DOHH2 (cell line): ENCODE measurements at regions not wholly inside any gene's neighbourhood (a gene's known extent, or its start where the extent isn't known, plus 50 kb on each side); places are given as distances from the start of the nearest gene placed in this dataset.
"Not testable (repeated sequence)": the region's sequence is repeated elsewhere in the genome, so short reads cannot be mapped to it uniquely, and the experiment has no call there.

Source experiments
- H3F3A ChIP-seq: fragments of 200-600 bp; sonication (generic), shearing (Covaris generic); 2 replicates; pipeline ENCODE4 v1.6.0; 2016; ENCODE audit warnings: antibody characterized with exemption, mild to moderate bottlenecking; ENCODE audit not compliant: control insufficient read depth, insufficient read depth
- H3K27ac ChIP-seq: fragments of 200-600 bp; sonication (generic); 2 replicates; pipeline ENCODE4 v1.5.1; 2014; ENCODE audit warnings: low read depth, mild to moderate bottlenecking, low read length, moderate library complexity
- H3K27me3 ChIP-seq: fragments of 200-600 bp; sonication (generic); 2 replicates; pipeline ENCODE4 v1.6.1; 2014; ENCODE audit warnings: mild to moderate bottlenecking, low read length, mixed read lengths; ENCODE audit not compliant: control insufficient read depth
- H3K36me3 ChIP-seq: fragments of 200-600 bp; sonication (generic); 2 replicates; pipeline ENCODE4 v1.6.1; 2014; ENCODE audit warnings: mild to moderate bottlenecking, low read length, moderate library complexity, mixed read lengths; ENCODE audit not compliant: control insufficient read depth
- H3K4me1 ChIP-seq: fragments of 200-600 bp; sonication (generic); 2 replicates; pipeline ENCODE4 v1.6.1; 2014; ENCODE audit warnings: mild to moderate bottlenecking, low read length, mixed read lengths; ENCODE audit not compliant: control insufficient read depth
- H3K4me2 ChIP-seq: fragments of 200-600 bp; sonication (generic); 2 replicates; pipeline ENCODE4 v1.6.0; 2014; ENCODE audit warnings: mild to moderate bottlenecking, low read length, moderate library complexity
- H3K4me3 ChIP-seq: fragments of 200-600 bp; sonication (generic); 2 replicates; pipeline ENCODE4 v1.5.1; 2014; ENCODE audit warnings: mild to moderate bottlenecking, low read length, mixed read lengths
- H3K79me2 ChIP-seq: fragments of 200-600 bp; sonication (generic); 2 replicates; pipeline ENCODE4 v1.6.1; 2014; ENCODE audit warnings: mild to moderate bottlenecking, low read length, mixed read lengths; ENCODE audit not compliant: control insufficient read depth
- H3K9me2 ChIP-seq: fragments of 200-600 bp; sonication (generic); replicated peaks from 2 replicates; pipeline ENCODE4 v1.6.1; 2014; ENCODE audit warnings: mild to moderate bottlenecking, low read length, mixed read lengths; ENCODE audit not compliant: control insufficient read depth
- H3K9me3 ChIP-seq: fragments of 200-600 bp; sonication (generic); 2 replicates; pipeline ENCODE4 v1.6.1; 2014; ENCODE audit warnings: antibody characterized with exemption, low read length, mixed read lengths; ENCODE audit not compliant: control insufficient read depth, insufficient read depth
- H4K20me1 ChIP-seq: fragments of 200-600 bp; sonication (generic); 2 replicates; pipeline ENCODE4 v1.6.0; 2014; ENCODE audit warnings: low read depth, mild to moderate bottlenecking, antibody characterized with exemption, low read length, moderate library complexity; ENCODE audit not compliant: control insufficient read depth, insufficient read depth
- EZH2phosphoT487 ChIP-seq: fragments of 200-600 bp; sonication (generic); IDR thresholded peaks from 2 replicates; pipeline ENCODE4 v1.6.1; 2017; ENCODE audit warnings: borderline replicate concordance, mild to moderate bottlenecking, antibody characterized with exemption, low read length, moderate library complexity, mixed read lengths
- TF ChIP-seq, protein P1 (sequence below): fragments of 200-600 bp; sonication (generic); IDR thresholded peaks from one replicate; pipeline ENCODE4 v1.5.1; 2014; ENCODE audit warnings: antibody characterized with exemption, mild to moderate bottlenecking, low read depth, low read length; ENCODE audit not compliant: poor library complexity, severe bottlenecking

DNA sequence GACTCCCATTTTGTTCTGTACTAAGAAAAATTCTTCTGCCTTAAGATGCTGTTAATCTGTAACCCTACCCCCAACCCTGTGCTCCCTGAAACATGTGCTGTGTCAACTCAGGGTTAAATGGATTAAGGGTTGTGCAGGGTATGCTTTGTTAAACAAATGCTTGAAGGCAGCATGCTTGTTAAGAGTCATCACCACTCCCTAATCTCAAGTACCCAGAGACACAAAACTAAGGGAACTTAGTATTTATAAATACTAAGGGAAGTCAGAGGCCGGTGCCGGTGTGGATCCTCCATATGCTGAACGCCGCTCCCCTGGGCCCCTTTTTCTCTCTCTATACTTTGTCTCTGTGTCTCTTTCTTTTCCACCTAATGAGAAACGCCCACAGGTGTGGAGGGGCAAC, 593.2 kb upstream of the HTR2C start:
- H3K9me2 ChIP-seq, H3K9me3 ChIP-seq, H3K27ac ChIP-seq, H3K36me3 ChIP-seq, H3K4me2 ChIP-seq, H3K4me1 ChIP-seq, H3K79me2 ChIP-seq, H4K20me1 ChIP-seq, H3F3A ChIP-seq, H3K27me3 ChIP-seq, H3K4me3 ChIP-seq: not testable (repeated sequence)

DNA sequence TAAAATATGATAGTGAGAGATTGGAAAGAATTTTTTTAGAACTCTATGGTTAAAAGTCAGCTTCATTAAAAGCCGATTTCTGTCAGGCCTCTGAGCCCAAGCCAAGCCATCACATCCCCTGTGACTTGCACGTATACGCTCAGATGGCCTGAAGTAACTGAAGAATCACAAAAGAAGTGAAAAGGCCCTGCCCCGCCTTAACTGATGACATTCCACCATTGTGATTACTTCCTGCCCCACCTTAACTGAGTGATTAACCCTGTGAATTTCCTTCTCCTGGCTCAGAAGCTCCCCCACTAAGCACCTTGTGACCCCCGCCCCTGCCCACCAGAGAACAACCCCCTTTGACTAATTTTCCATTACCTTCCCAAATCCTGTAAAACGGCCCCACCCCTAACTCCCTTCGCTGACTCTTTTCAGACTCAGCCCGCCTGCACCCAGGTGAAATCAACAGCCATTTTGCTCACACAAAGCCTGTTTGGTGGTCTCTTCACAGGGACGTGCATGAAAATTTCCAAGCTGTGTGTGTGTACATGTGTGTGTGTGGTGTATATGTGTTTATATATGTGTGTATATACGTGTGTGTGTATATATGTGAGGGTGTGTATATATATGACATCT, 595.5 kb upstream of the HTR2C start:
- H3K36me3 ChIP-seq, H3K27ac ChIP-seq, H3K4me1 ChIP-seq, H4K20me1 ChIP-seq, H3K79me2 ChIP-seq, H3K4me3 ChIP-seq, H3F3A ChIP-seq, H3K4me2 ChIP-seq, H3K27me3 ChIP-seq, H3K9me2 ChIP-seq, H3K9me3 ChIP-seq: not testable (repeated sequence)

DNA sequence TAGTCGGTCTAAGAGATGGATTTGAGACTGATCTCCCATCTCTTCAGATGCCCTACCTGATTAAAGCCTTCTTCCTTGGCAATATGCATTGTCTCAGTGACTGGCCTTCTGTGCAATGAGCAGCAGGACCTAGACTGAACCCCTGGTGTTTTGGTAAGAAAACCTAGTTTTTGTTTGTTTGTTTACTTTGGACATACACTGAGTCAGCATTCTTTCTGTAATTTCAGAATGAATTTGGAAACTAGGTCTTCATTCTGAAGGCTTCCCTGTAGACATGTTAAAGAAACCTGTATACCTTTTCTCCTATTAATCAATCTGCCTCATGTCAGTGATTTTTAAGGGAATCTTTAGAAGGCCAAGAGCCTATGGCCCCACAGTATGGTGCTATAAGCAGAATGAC, 597.5 kb upstream of the HTR2C start:
- no peak for TF ChIP-seq EZH2phosphoT487
- TF ChIP-seq, protein P1, sequence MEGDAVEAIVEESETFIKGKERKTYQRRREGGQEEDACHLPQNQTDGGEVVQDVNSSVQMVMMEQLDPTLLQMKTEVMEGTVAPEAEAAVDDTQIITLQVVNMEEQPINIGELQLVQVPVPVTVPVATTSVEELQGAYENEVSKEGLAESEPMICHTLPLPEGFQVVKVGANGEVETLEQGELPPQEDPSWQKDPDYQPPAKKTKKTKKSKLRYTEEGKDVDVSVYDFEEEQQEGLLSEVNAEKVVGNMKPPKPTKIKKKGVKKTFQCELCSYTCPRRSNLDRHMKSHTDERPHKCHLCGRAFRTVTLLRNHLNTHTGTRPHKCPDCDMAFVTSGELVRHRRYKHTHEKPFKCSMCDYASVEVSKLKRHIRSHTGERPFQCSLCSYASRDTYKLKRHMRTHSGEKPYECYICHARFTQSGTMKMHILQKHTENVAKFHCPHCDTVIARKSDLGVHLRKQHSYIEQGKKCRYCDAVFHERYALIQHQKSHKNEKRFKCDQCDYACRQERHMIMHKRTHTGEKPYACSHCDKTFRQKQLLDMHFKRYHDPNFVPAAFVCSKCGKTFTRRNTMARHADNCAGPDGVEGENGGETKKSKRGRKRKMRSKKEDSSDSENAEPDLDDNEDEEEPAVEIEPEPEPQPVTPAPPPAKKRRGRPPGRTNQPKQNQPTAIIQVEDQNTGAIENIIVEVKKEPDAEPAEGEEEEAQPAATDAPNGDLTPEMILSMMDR: no peak
- H3K4me1 ChIP-seq: no peaks in the 10 kb centered on the region
- no peaks in the 10 kb centered on the region for H3K36me3 ChIP-seq
- no peak overlapping the region for H3K4me2 ChIP-seq
- H3K4me3 ChIP-seq: no peak overlapping the region
- H4K20me1 ChIP-seq: no peaks in the 10 kb centered on the region
- H3K9me3 ChIP-seq: no peaks in the 10 kb centered on the region
- no peaks in the 10 kb centered on the region for H3F3A ChIP-seq
- no peaks in the 10 kb centered on the region for H3K27me3 ChIP-seq
- no peaks in the 10 kb centered on the region for H3K9me2 ChIP-seq
- H3K27ac ChIP-seq: no peak overlapping the region
- no peaks in the 10 kb centered on the region for H3K79me2 ChIP-seq

DNA sequence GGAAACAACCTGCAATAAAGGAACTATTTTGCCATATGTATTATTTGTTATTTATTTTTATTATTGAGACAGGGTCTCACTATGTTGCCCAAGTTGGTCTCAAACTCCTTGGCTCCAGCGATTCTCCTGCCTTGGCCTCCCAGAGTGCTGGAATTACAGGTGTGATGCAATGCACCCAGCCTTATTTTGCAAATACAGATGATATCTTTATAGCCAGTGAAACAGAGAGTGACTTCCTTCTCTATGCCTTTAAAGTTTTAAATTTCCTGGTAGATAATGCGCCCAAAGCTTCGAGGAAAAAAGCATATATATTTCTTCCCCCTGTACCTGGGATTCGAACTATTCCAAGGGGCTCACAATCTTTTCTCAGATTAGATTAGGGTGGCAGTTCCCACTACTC, 601.1 kb upstream of the HTR2C start:
- Histone ChIP-seq H3K27me3 (no peaks in the 10 kb centered on the region), H3K36me3 (no peaks in the 10 kb centered on the region), H4K20me1 (no peaks in the 10 kb centered on the region), H3K4me3 (no peak overlapping the region), H3K9me3 (no peaks in the 10 kb centered on the region), H3K79me2 (no peaks in the 10 kb centered on the region), H3K27ac (no peak overlapping the region), H3K4me2 (no peak overlapping the region), H3K9me2 (no peaks in the 10 kb centered on the region), H3F3A (no peaks in the 10 kb centered on the region), H3K4me1 (no peaks in the 10 kb centered on the region)
- TF ChIP-seq, protein P1: no peak
- TF ChIP-seq EZH2phosphoT487: no peak
